GM06990 (cell line): ENCODE measurements at regions not wholly inside any gene's neighbourhood (a gene's known extent, or its start where the extent isn't known, plus 50 kb on each side); places are given as distances from the start of the nearest gene placed in this dataset.

Experiments used
- DNase-seq: peaks from one replicate; pipeline ENCODE4 v3.0.0-alpha.2; 2011; ENCODE audit not compliant: insufficient read length; ENCODE audit errors: extremely low read depth
- H3K27me3 ChIP-seq: replicated peaks from 2 replicates; pipeline ENCODE4 v1.6.0; 2011; ENCODE audit warnings: low read length; ENCODE audit not compliant: control insufficient read depth, insufficient read depth
- H3K36me3 ChIP-seq: 2 replicates; pipeline ENCODE4 v1.5.1; 2011; ENCODE audit warnings: low read length; ENCODE audit not compliant: control insufficient read depth, insufficient read depth
- H3K4me3 ChIP-seq: replicated peaks from 2 replicates; pipeline ENCODE4 v1.5.1; 2011; ENCODE audit warnings: low read depth, mild to moderate bottlenecking, control low read depth, low read length
- TF ChIP-seq, protein P1 (sequence below): IDR thresholded peaks from 2 replicates; pipeline ENCODE4 v1.5.1; 2011; ENCODE audit warnings: low read length, control low read depth, mild to moderate bottlenecking, inconsistent platforms; ENCODE audit not compliant: insufficient read depth, poor library complexity, severe bottlenecking

GRCh38 chrX:42127563-42127962 lies 204.2 kb upstream of the CASK start:
- no peaks in the 10 kb centered on the region for H3K27me3 ChIP-seq
- TF ChIP-seq, protein P1, sequence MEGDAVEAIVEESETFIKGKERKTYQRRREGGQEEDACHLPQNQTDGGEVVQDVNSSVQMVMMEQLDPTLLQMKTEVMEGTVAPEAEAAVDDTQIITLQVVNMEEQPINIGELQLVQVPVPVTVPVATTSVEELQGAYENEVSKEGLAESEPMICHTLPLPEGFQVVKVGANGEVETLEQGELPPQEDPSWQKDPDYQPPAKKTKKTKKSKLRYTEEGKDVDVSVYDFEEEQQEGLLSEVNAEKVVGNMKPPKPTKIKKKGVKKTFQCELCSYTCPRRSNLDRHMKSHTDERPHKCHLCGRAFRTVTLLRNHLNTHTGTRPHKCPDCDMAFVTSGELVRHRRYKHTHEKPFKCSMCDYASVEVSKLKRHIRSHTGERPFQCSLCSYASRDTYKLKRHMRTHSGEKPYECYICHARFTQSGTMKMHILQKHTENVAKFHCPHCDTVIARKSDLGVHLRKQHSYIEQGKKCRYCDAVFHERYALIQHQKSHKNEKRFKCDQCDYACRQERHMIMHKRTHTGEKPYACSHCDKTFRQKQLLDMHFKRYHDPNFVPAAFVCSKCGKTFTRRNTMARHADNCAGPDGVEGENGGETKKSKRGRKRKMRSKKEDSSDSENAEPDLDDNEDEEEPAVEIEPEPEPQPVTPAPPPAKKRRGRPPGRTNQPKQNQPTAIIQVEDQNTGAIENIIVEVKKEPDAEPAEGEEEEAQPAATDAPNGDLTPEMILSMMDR, result no peak
- no peak overlapping the region for H3K4me3 ChIP-seq
- no peaks in the 10 kb centered on the region for H3K36me3 ChIP-seq
- DNase-seq, result no peak

- no peak overlapping the region for H3K4me3 ChIP-seq
- no peaks in the 10 kb centered on the region for H3K36me3 ChIP-seq
- TF ChIP-seq, protein P1, result no peak
- no peaks in the 10 kb centered on the region for H3K27me3 ChIP-seq
- DNase-seq, result no peak
Measured at GRCh38 chrX:42123369-42123768, 200.0 kb upstream of the CASK start.

GRCh38 chrX:42119076-42119475 lies 195.7 kb upstream of the CASK start:
- TF ChIP-seq, protein P1, result no peak
- no peaks in the 10 kb centered on the region for H3K36me3 ChIP-seq
- no peak overlapping the region for H3K4me3 ChIP-seq
- DNase-seq, result no peak
- no peaks in the 10 kb centered on the region for H3K27me3 ChIP-seq

- Histone ChIP-seq H3K4me3 (no peak overlapping the region), H3K27me3 (no peaks in the 10 kb centered on the region), H3K36me3 (no peaks in the 10 kb centered on the region)
- no peak for DNase-seq
- TF ChIP-seq, protein P1, result no peak
Measured at GRCh38 chrX:42117318-42117717, 194.0 kb upstream of the CASK start.

DNA sequence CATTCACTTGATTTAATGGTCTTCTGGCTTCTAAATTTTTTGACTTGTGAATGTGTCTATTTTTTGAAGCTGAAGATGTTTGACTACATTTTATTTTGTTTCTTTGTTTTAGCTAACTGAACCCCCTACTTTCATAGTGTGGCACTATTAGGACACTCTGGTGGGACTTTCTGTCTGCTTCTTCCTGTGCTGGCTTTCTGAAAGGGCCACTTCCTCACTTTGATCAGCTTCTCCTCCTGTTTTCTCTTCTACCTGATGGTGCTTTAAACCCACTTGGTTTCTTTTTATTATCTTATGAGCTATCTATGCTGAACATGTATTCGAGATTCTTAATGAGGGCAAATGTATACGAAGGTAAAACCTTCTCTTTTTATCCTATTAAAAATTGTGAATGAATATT lies 186.1 kb upstream of the CASK start:
- no peaks in the 10 kb centered on the region for H3K27me3 ChIP-seq
- TF ChIP-seq, protein P1, result no peak
- H3K4me3 ChIP-seq, result no peak overlapping the region
- no peak for DNase-seq
- H3K36me3 ChIP-seq, result no peaks in the 10 kb centered on the region

GRCh38 chrX:42107495-42108488 lies 184.4 kb upstream of the CASK start:
- H3K27me3 ChIP-seq, result no peaks in the 10 kb centered on the region
- TF ChIP-seq, protein P1, result no peak

More at GRCh38 chrX:42107495-42108488, 184.4 kb upstream of the CASK start:
- peak; percentile 54 for DNase-seq
- H3K36me3 ChIP-seq, result no peaks in the 10 kb centered on the region
- no peak overlapping the region for H3K4me3 ChIP-seq
